HG02610 (cell line): ENCODE measurements at regions not wholly inside any gene's neighbourhood (a gene's known extent, or its start where the extent isn't known, plus 50 kb on each side); places are given as distances from the start of the nearest gene placed in this dataset.

ENCODE experiments used
- ATAC-seq: cut with Tn5 transposase; IDR thresholded peaks from one replicate; pipeline ENCODE4 v1.9.1; 2021; ENCODE audit warnings: mild to moderate bottlenecking, moderate library complexity; ENCODE audit not compliant: unreplicated experiment

GRCh38 chr16:59213952-59214351 is 479.8 kb upstream of the GOT2 start:
- ATAC-seq: no peak

- no peak for ATAC-seq
Observed at GRCh38 chr16:59212492-59213024, 478.4 kb upstream of the GOT2 start.

DNA sequence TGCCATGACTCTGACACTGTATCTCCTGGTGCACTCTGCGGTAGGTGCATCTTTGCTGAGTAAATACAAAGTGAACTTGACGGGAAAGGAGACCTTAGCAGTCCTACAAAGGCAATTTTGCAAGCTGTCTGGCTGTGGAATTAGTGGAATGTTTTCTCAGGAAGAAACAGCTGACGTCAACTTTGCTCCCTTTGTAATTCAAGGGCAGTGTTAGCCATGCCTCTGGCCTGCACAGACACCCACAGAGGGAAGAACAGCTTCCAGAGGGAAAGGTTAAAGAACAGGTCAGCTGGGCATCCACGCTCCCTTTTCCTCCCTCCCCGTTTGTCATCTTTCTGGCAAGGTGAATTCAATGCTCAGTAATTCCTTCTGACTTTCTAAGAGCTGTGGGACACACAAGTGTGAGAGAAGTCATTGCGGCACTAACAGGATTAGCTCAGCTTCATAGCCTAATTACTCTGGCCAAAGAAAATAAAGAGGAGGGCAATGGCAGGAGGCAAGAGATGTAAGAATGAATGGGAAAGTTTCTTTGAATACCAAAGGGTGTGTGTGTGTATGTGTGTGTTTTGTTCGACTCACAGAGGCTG is 476.9 kb upstream of the GOT2 start:
- ATAC-seq: no peak

GRCh38 chr16:59205403-59205802 is 471.3 kb upstream of the GOT2 start:
- ATAC-seq: no peak

DNA sequence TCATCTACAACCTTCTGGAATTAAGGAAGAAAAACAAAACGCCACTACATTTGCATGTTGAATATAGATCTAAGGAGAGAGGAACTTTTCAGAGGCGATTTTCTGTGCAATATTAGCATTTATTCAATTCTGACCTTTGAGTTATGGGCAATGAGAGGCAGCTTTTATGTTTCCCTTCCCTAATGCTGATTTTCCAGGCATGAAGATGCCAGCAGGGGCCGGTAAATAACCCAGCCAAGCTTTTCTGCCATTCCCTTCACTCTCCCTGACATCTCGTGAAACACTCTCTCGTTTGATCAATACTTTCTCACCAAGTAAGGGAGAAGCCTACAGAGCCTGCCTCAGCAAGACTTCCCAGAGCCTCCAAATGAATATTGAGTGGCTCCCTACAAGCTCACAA is 470.5 kb upstream of the GOT2 start:
- ATAC-seq: no peak

DNA sequence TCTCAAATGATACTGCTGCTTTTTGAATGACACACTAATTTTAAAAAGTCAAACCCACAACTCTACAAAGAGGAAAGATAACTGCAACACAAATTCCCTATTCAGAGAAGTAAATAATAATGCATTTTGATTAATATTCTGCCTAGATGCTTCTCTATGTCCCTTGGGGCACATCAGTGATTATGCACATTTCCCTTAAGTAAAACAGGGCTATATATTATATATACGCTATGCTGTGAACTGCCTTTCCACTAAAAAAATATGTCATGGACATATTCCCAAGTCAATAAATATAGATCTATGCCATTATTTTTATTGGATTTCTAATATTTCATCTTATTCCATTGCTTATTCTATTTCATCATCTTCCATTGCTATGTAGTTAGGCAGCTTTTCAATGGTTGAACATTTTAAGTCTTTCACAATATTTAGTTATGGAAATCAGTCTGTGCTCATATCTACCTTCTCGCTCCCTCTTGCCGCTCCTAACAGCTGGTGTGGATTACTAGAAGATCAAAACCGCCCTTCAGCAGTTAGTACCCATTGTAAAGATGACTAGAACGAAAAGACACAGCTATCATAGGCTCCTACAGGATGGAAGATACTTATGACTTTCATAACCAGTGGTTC is 468.2 kb upstream of the GOT2 start:
- ATAC-seq: no peak

GRCh38 chr16:59201821-59202220 is 467.7 kb upstream of the GOT2 start:
- ATAC-seq: no peak

- ATAC-seq: no peak
Observed at GRCh38 chr16:59201160-59201559, 467.0 kb upstream of the GOT2 start.

DNA sequence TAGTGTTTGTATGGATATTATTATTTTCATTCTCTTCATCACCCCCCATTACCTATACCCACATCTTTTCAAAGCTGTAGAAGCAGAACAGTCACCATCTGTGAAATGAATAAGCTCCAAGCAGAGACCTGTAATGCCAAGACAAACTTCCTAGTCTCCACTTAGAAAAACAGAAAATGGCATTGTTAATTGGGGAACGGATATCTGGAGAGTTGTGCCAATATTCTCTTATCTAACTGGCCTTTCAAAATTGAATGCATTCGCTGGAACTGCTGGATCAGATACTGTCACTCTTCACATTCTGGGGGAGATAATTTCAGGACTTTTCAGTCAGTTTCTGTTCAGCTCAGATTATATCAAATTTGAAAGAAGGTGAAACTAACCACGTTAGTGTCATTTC is 464.4 kb upstream of the GOT2 start:
- ATAC-seq: no peak

- ATAC-seq: no peak
Observed at GRCh38 chr16:59195242-59195641, 461.1 kb upstream of the GOT2 start.

DNA sequence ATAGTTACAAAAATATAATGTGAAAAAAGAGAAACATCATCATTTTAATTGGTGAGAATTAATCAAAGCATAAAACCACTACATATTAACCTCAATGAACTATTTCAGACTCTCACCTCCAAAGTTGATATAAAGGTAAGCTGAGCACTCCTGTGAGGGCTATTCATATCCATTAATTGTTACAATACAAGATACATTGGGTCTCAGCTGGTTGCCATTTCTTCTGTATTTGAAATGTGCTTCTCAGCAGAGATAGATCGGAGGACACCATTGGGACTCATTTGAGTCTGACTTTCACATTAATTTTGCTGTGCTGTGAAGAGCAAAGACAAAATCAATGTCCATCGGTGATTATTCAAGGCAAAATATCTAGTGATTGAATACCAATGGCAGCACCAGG is 459.5 kb upstream of the GOT2 start:
- no peak for ATAC-seq

GRCh38 chr16:59192551-59193199 is 458.6 kb upstream of the GOT2 start:
- ATAC-seq: peak; percentile 66

DNA sequence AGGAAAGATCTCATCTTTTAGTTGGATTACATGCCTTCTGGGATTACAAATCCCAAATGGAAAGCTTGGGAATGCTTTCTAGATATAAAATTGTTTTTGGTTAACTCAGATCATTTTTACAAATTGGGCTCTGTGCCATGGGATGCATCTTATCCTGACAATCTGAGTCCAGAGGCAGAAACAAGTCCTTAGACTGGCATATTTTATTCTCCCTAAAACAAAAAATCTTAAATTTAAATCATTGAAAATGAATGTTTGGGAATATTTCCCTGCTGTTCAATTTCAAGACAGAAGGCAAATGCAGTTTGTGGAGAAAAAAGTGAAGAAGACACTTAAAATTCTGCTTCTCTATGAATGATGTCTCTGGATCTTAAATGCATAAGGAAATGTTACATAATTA is 456.6 kb upstream of the GOT2 start:
- ATAC-seq: no peak

DNA sequence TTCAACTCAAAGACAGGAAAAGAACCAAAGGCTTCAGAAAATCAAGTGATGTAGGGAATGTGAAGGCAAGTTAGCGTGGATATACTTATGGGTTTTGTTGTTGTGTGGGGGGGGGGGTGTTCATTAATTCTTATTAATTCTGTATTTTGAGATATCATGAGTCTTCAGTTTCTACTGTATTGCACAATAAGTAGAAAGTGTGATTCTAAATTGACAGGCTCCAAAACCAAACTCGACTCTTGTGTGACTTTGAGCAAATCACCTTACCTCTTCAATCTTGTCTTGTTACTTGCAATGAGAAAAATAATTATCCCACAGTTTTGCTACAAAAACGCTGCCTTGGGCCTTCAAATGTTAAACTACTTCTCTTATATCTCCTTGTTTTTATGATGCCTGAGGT is 453.9 kb upstream of the GOT2 start:
- no peak for ATAC-seq

DNA sequence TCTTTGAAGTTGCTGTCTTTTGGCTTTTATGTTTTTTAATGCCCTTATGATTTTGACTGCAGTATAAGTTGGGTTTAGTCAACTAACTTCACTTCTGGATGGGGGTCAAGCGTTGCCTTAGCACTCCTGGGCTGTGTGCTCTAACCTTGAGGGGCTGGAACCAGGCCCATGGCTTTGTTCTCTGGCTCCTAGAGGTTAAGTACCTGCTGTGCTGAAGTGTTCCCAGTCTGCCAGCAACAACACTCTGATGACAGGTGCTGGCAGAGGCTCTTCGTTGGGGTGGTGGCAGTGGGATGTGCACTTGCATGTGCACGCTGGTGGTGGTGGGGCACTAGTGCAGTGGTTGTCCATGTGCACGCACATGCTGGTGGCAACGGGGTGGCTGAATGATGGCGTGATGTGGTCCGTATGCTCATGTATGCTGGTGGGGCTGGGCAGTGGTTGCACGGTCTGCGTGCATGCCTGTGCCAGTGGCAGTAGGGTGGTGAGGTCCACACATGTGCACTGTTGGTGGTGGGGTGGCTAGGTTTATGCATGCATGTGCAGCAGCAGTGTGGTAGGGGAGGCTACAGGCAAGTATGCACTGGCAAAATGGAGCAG is 447.8 kb upstream of the GOT2 start:
- no peak for ATAC-seq

DNA sequence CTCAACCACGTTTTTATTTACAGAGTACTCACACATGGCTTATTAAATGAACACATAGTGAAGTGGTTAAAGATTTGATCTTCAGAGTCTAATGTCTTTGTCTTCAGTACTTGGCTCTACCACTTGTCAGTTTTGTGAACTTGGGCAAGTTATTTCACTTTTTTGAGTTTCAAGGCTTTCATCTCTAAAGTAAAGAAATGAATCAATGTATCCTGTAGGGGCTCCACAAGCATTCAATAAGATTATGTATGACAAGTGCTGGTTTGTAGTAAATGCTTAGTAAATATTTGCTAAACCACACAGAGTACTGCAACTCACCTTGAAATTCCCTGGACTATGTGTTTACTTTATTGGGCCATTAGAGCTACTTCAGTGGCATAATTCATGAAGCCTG is 446.0 kb upstream of the GOT2 start:
- ATAC-seq: no peak

DNA sequence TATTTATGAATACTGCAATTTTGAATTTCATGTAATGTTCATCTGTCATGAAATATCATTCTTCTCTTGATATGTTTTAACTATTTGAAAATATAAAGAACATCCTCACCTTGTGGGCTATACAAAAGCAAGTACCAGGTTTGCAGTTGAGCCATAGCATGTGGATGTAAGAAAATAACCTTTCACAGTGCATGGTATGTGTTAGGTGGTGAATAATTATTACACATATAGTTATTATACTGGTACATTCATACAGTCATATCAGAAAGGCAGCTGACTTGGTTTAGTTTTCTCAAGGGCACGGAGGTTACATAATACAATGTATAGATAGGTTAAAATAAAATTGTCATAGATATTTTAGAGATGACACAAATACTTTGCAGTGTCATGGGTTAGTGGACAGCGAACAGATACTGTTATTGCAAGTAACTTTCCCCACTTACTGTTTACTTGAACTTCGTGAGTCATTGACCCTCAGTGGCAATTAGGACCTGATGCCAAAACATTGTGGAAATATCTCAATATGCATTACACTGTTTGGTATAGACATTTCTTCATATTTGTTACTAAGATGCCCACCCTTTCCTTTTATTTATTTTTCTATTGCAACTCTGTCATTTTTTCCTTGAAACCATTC is 445.4 kb upstream of the GOT2 start:
- no peak for ATAC-seq

GRCh38 chr16:59173408-59173831 is 439.3 kb upstream of the GOT2 start:
- no peak for ATAC-seq

- ATAC-seq: no peak
Observed at GRCh38 chr16:59170099-59170712, 436.1 kb upstream of the GOT2 start.

DNA sequence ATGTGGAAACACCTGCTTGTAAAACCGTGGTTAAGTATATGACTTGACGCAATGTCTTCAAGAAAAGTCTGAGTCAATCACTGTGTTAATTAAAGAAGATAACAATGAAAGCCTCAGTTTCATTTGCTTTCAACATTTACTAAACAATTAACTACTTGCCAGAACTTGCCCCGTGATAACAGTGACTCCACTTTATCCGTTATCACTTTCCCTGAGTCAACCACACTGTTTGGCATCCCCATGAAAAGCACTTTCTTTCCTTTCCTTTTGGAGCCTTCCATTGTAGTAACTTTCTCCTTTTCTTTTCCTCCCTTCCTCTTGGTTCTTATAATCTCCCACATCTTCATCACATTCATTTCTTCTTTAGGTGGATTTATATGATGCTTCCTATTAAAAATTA is 435.1 kb upstream of the GOT2 start:
- no peak for ATAC-seq
